K562 (cell line): ENCODE measurements at regions not wholly inside any gene's neighbourhood (a gene's known extent, or its start where the extent isn't known, plus 50 kb on each side); places are given as distances from the start of the nearest gene placed in this dataset.

Experiments used
- ATAC-seq: fragments of 200-7000 bp; cut with Tn5 transposase; 3 replicates; pipeline ENCODE4 v1.9.1; 2020; ENCODE audit warnings: moderate library complexity
- BruUV-seq: library from RNA; stranded (reverse); fragments of 400-500 nt; replicated peaks from 2 replicates; lab custom pipeline; 2021; lab: Mats Ljungman, UMichigan
- CTCF ChIA-PET: fragments of 300-600 bp; formaldehyde crosslinking; extraction: SDS; loops from one replicate; lab custom pipeline; 2021; ENCODE audit warnings: low intra/inter-chr PET ratio; lab: Yijun Ruan, JAX
- POLR2A ChIA-PET: fragments of 300-600, 350-650 bp; sonication (Branson Sonifier 250); formaldehyde crosslinking; extraction: SDS; loops from one replicate; lab custom pipeline; 2021; ENCODE audit warnings: antibody characterized with exemption, inconsistent platforms; lab: Yijun Ruan, JAX
- DNase-seq, 4 experiments: peaks; one replicate each; pipeline versions ENCODE4 v3.0.0 to v3.0.0-alpha.2; 2011 to 2018; ENCODE audit warnings: low spot score in 3 of 4, mixed read lengths in 3 of 4; ENCODE audit errors: extremely low read depth in 1 of 4
- FAIRE-seq: peaks from 2 replicates; lab custom pipeline; 2011; peaks lifted over from hg19 to GRCh38; lab: Jason Lieb, UNC
- H2AFZ ChIP-seq: 2 replicates; pipeline ENCODE4 v1.6.0; 2011; ENCODE audit warnings: low read depth, low read length, control low read depth, inconsistent platforms
- H3K27ac ChIP-seq: fragments of 200-600 bp; 3 replicates; pipeline ENCODE4 v1.8.0; 2011; ENCODE audit warnings: low read depth, mild to moderate bottlenecking, control low read depth, inconsistent platforms, low read length, moderate library complexity, mixed read lengths; ENCODE audit errors: extremely low read depth
- H3K27me3 ChIP-seq, 2 experiments: fragments of 300-600 bp in 1 of 2; 2 replicates in 1 of 2; 3 replicates in 1 of 2; pipeline versions ENCODE4 v1.6.0 to v1.8.0; 2011; ENCODE audit warnings: inconsistent platforms in 2 of 2, low read length in 2 of 2, mild to moderate bottlenecking in 1 of 2, mixed read lengths in 1 of 2, moderate library complexity in 1 of 2; ENCODE audit not compliant: control insufficient read depth in 2 of 2, insufficient read depth in 2 of 2
- H3K36me3 ChIP-seq: fragments of 300-600 bp; 3 replicates; pipeline ENCODE4 v1.8.0; 2011; ENCODE audit warnings: mild to moderate bottlenecking, low read length, inconsistent platforms; ENCODE audit not compliant: control insufficient read depth, insufficient read depth
- H3K4me1 ChIP-seq, 2 experiments: fragments of 200-600 bp in 1 of 2; replicated peaks in 1 of 2; 2 replicates in 1 of 2; 3 replicates in 1 of 2; pipeline versions ENCODE4 v1.5.1 to v1.8.0; 2011; ENCODE audit warnings: inconsistent platforms in 2 of 2, low read length in 2 of 2, mild to moderate bottlenecking in 1 of 2, mixed read lengths in 1 of 2, moderate library complexity in 1 of 2; ENCODE audit not compliant: control insufficient read depth in 2 of 2, insufficient read depth in 2 of 2
- H3K4me2 ChIP-seq: 2 replicates; pipeline ENCODE4 v1.6.1; 2011; ENCODE audit warnings: low read length, control low read depth, inconsistent platforms, mixed read lengths; ENCODE audit not compliant: insufficient read depth
- H3K4me3 ChIP-seq: fragments of 200-600 bp; sonication (generic), shearing (Covaris generic); 2 replicates; pipeline ENCODE4 v1.5.1; 2016; ENCODE audit warnings: control low read depth, inconsistent platforms
- H3K79me2 ChIP-seq: fragments of 200-600 bp; 3 replicates; pipeline ENCODE4 v1.8.0; 2011; ENCODE audit warnings: low read length, inconsistent platforms; ENCODE audit not compliant: control insufficient read depth, insufficient read depth
- H3K9ac ChIP-seq, 2 experiments: 2 replicates each; pipeline versions ENCODE4 v1.6.0 to v1.6.1; 2011; ENCODE audit warnings: low read depth in 2 of 2, low read length in 2 of 2, control low read depth in 1 of 2, inconsistent platforms in 1 of 2, mild to moderate bottlenecking in 1 of 2, mixed read lengths in 1 of 2; ENCODE audit not compliant: insufficient read depth in 1 of 2
- H3K9me1 ChIP-seq: one replicate; pipeline ENCODE4 v1.6.0; 2011; ENCODE audit warnings: inconsistent platforms, mild to moderate bottlenecking, low read length, moderate library complexity; ENCODE audit not compliant: control insufficient read depth, insufficient read depth
- H3K9me3 ChIP-seq: replicated peaks from 2 replicates; pipeline ENCODE4 v1.5.1; 2011; ENCODE audit warnings: low read depth, low read length, inconsistent platforms; ENCODE audit not compliant: control insufficient read depth, insufficient read depth
- H4K20me1 ChIP-seq: replicated peaks from 2 replicates; pipeline ENCODE4 v1.6.1; 2011; ENCODE audit warnings: low read length, inconsistent platforms, mixed read lengths; ENCODE audit not compliant: control insufficient read depth, insufficient read depth
- CTBP1 ChIP-seq: fragments of 450-650 bp; IDR thresholded peaks from 2 replicates; pipeline ENCODE4 v1.6.1; 2016; ENCODE audit warnings: borderline replicate concordance
- NR4A1 ChIP-seq, 2 experiments: fragments of 250-450 bp in 1 of 2; fragments of 450-650 bp in 1 of 2; sonication (Bioruptor Pico) in 1 of 2; IDR thresholded peaks; 2 replicates each; pipeline versions ENCODE4 v1.4.0 to v1.6.1; 2016 to 2020; ENCODE audit warnings: mild to moderate bottlenecking in 2 of 2, missing compliant biosample characterization in 1 of 2, missing genetic modification characterization in 1 of 2, moderate library complexity in 1 of 2
- SUPT5H ChIP-seq: fragments of 450-650 bp; IDR thresholded peaks from 2 replicates; pipeline ENCODE4 v1.6.1; 2016
- WGBS: fragments of 100-300 bp; shearing (Covaris generic); methylation state at CpG from one replicate; pipeline ENCODE4 v1.1.6; 2016; ENCODE audit warnings: low coverage, mixed read lengths; ENCODE audit not compliant: insufficient coverage; ENCODE audit errors: missing lambda C conversion rate; 5-methylcytosine and 5-hydroxymethylcytosine counted together
- in situ Hi-C: fragments of 300-500 bp; cut with MboI; formaldehyde crosslinking; loops from 4 replicates; pipeline ENCODE4 v1.15.0; 2018; ENCODE audit warnings: inconsistent platforms, mixed read lengths
- intact Hi-C: fragments of 100-400 bp; cut with micrococcal nuclease; formaldehyde crosslinking; loops from 2 replicates; pipeline ENCODE4 v1.14.2; 2022
- TF ChIP-seq, protein P1 (sequence below), 2 experiments: fragments of 450-650 bp; IDR thresholded peaks; 2 replicates each; pipeline ENCODE4 v1.6.1; 2018; ENCODE audit warnings: mild to moderate bottlenecking in 2 of 2, low read depth in 1 of 2; ENCODE audit not compliant: partially characterized antibody in 2 of 2

DNA sequence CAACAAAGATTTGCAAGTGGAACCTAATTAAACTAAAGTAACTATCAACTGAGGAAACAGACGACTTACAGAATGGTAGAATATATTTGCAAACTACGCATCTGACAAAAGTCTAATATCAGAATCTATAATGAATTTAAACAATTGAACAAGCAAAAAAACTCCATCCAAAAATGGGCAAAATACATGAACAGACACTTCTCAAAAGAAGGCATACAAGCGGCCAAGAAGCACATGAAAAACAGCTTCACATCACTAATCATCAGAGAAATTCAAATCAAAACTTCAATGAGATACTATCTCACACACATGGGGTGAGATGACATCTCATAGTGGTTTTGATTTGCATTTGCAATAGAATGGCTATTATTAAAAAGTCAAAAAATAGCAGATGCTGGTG, 128.6 kb downstream of the POLR2M start:
- Histone ChIP-seq H3K4me3 (no peak overlapping the region), H4K20me1 (no peaks in the 10 kb centered on the region), H3K9me3 (no peaks in the 10 kb centered on the region), H3K79me2 (no peaks in the 10 kb centered on the region), H3K9me1 (no peaks in the 10 kb centered on the region), H2AFZ (no peak overlapping the region), H3K4me2 (no peak overlapping the region), H3K9ac (no peak overlapping the region), H3K27ac (no peak overlapping the region), H3K36me3 (no peaks in the 10 kb centered on the region), H3K27me3 (peaks cover 3 to 14% of the 10 kb centered on the region in 2 experiments; a peak in 2 of 5 replicates), H3K4me1 (no peaks in the 10 kb centered on the region)
- no peak for FAIRE-seq
- CTCF ChIA-PET: interaction anchor here (0.6 kb wide), 1 partner anchor 1903 kb away, joined by 3 read pairs; no protein-coding TSS in a partner anchor
- 0% methylated on average over 3 of the region's 3 CpGs for WGBS
- ATAC-seq: no peak
- TF ChIP-seq CTBP1 (no peak), NR4A1 (CRISPR knock-in tag; IDR thresholded peaks at IDR 0.05) (no peak), NR4A1 (tag; IDR thresholded peaks at IDR 0.05) (no peak), SUPT5H (no peak)
- TF ChIP-seq, protein P1, sequence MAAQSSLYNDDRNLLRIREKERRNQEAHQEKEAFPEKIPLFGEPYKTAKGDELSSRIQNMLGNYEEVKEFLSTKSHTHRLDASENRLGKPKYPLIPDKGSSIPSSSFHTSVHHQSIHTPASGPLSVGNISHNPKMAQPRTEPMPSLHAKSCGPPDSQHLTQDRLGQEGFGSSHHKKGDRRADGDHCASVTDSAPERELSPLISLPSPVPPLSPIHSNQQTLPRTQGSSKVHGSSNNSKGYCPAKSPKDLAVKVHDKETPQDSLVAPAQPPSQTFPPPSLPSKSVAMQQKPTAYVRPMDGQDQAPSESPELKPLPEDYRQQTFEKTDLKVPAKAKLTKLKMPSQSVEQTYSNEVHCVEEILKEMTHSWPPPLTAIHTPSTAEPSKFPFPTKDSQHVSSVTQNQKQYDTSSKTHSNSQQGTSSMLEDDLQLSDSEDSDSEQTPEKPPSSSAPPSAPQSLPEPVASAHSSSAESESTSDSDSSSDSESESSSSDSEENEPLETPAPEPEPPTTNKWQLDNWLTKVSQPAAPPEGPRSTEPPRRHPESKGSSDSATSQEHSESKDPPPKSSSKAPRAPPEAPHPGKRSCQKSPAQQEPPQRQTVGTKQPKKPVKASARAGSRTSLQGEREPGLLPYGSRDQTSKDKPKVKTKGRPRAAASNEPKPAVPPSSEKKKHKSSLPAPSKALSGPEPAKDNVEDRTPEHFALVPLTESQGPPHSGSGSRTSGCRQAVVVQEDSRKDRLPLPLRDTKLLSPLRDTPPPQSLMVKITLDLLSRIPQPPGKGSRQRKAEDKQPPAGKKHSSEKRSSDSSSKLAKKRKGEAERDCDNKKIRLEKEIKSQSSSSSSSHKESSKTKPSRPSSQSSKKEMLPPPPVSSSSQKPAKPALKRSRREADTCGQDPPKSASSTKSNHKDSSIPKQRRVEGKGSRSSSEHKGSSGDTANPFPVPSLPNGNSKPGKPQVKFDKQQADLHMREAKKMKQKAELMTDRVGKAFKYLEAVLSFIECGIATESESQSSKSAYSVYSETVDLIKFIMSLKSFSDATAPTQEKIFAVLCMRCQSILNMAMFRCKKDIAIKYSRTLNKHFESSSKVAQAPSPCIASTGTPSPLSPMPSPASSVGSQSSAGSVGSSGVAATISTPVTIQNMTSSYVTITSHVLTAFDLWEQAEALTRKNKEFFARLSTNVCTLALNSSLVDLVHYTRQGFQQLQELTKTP (IDR thresholded peaks at IDR 0.05; ENCODE audit: low read depth in 1 of 2, partially characterized antibody in 2 of 2): peak in 1 of 2 experiments; percentile 93
- intact Hi-C loops: no loop called here
- in situ Hi-C loops: no loop called here
- BruUV-seq: no TSS peak
- POLR2A ChIA-PET: no interaction called here
- no peak for DNase-seq
